MM.1S (cell line): ENCODE measurements at regions not wholly inside any gene's neighbourhood (a gene's known extent, or its start where the extent isn't known, plus 50 kb on each side); places are given as distances from the start of the nearest gene placed in this dataset.

Source experiments
- CTCF ChIP-seq: fragments of 300-600 bp; sonication (generic); IDR thresholded peaks from 2 replicates; pipeline ENCODE4 v1.5.1; 2016; ENCODE audit warnings: antibody characterized with exemption, low read length, mixed read lengths
- EZH2 ChIP-seq: fragments of 300-600 bp; sonication (generic); optimal IDR thresholded peaks from 2 replicates; pipeline ENCODE3; 2017; ENCODE audit warnings: low read depth, mild to moderate bottlenecking, antibody characterized with exemption, low read length, mixed read lengths
- EZH2phosphoT487 ChIP-seq: fragments of 300-600 bp; sonication (generic); IDR thresholded peaks from 2 replicates; pipeline ENCODE4 v1.6.1; 2018; ENCODE audit warnings: antibody characterized with exemption, low read length

GRCh38 chr6:103995571-103995970 is 864.1 kb downstream of the HACE1 start:
- TF ChIP-seq EZH2phosphoT487 = no peak
- no peak for TF ChIP-seq CTCF
- TF ChIP-seq EZH2 = no peak
